Activated naive CD8-positive, alpha-beta T cell treated with anti-CD3 and anti-CD28 coated beads, Interleukin-2, amount 50 U/mL, for 24 hours (primary cell): ENCODE measurements at regions not wholly inside any gene's neighbourhood (a gene's known extent, or its start where the extent isn't known, plus 50 kb on each side); places are given as distances from the start of the nearest gene placed in this dataset.
A peak's percentile ranks its signal among the peaks of the same experiment; 100 is the strongest.

Source experiments
- ATAC-seq: fragments of 150-1000 bp; cut with Tn5 transposase; one replicate; pipeline ENCODE4 v1.10.0; 2021
- DNase-seq: peaks from one replicate; pipeline ENCODE4 v3.0.0; 2021
- H3K27ac Mint-ChIP-seq: one replicate; pipeline ENCODE4 v1.8.0; 2021; ENCODE audit warnings: mild to moderate bottlenecking, mixed read lengths
- H3K27me3 Mint-ChIP-seq: one replicate; pipeline ENCODE4 v1.8.0; 2021; ENCODE audit warnings: mixed read lengths
- H3K36me3 Mint-ChIP-seq: one replicate; pipeline ENCODE4 v1.8.0; 2021; ENCODE audit warnings: low read depth, mixed read lengths
- H3K4me1 Mint-ChIP-seq: one replicate; pipeline ENCODE4 v1.8.0; 2021; ENCODE audit warnings: mixed read lengths
- H3K4me3 Mint-ChIP-seq: one replicate; pipeline ENCODE4 v1.8.0; 2021; ENCODE audit warnings: mild to moderate bottlenecking, moderate library complexity, mixed read lengths
- H3K9me3 Mint-ChIP-seq: one replicate; pipeline ENCODE4 v1.8.0; 2021; ENCODE audit warnings: mixed read lengths

DNA sequence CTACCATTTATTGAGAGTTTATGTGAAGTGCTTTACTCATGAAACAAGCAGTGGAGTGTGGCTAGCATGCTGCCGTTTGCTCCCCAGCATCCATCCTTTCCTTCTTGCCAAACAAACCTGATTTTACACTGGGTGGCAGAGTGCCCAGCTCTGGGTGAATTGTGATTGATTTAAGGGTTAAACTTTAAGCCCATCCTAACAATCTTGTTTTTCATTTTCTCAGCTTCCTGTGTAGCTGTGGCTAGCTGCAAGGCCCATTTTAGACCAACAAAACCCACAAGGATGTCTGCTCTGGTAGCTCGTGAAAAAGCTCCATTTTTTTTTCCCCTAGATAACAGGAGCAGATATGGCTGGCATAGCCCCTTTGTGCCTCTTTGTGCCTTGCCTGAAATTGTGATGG is 77.7 kb upstream of the KCNG1 start:
- Mint-ChIP-seq H3K4me1 (peaks cover 2% of the 10 kb centered on the region), H3K27me3 (peaks cover 23% of the 10 kb centered on the region), H3K4me3 (no peak overlapping the region), H3K36me3 (no peaks in the 10 kb centered on the region), H3K9me3 (no peaks in the 10 kb centered on the region), H3K27ac (no peak overlapping the region)
- no peak for ATAC-seq
- DNase-seq, result no peak

- H3K4me1 Mint-ChIP-seq, result peaks cover 4% of the 10 kb centered on the region
- H3K27me3 Mint-ChIP-seq, result peaks cover 43% of the 10 kb centered on the region
- no peaks in the 10 kb centered on the region for H3K9me3 Mint-ChIP-seq
- no peak for DNase-seq
- no peak overlapping the region for H3K27ac Mint-ChIP-seq
- no peak overlapping the region for H3K4me3 Mint-ChIP-seq
- no peaks in the 10 kb centered on the region for H3K36me3 Mint-ChIP-seq
- no peak for ATAC-seq
Measured at GRCh38 chr20:51098284-51098810, 75.4 kb upstream of the KCNG1 start.

DNA sequence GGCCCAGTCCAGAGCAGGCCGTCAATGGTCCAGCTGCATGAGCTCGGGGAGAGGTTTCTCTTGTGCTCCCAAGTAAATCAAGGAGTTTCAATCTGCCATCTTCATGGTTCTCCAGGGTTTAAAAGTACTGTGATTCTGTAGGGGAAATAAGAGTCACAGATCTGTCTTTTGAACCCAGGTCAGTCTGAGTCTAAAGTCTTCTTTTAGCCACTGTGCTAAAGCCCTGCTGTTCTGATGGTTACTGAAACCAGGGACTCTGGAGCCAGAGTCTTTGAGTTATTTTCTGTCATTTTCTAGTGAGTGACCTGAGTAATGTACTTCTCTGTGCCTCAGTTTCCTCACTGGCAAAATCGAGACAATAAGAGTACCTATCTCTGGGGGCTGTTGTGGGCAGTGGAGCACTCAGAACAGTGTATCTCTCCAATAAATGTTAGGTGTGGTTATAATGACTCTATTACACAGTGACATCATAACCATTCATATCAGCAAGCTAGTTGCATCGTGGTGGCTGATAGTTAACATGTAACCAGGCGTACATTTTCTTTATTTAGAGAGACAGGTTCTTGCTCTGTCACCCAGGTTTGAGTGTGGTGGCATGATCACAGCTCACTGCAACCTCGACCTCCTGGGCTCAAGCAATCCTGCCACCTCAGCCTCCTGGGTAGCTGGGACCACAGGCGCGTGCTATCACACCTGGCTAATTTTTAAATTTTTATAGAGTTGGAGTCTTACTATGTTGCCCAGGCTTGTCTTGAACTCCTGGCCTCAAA is 74.6 kb upstream of the KCNG1 start:
- ATAC-seq (peak; percentile 37), DNase-seq (no peak)
- Mint-ChIP-seq H3K9me3 (no peaks in the 10 kb centered on the region), H3K27ac (no peak overlapping the region), H3K27me3 (peaks cover 44% of the 10 kb centered on the region), H3K36me3 (no peaks in the 10 kb centered on the region), H3K4me1 (peaks cover 11% of the 10 kb centered on the region), H3K4me3 (no peak overlapping the region)

DNA sequence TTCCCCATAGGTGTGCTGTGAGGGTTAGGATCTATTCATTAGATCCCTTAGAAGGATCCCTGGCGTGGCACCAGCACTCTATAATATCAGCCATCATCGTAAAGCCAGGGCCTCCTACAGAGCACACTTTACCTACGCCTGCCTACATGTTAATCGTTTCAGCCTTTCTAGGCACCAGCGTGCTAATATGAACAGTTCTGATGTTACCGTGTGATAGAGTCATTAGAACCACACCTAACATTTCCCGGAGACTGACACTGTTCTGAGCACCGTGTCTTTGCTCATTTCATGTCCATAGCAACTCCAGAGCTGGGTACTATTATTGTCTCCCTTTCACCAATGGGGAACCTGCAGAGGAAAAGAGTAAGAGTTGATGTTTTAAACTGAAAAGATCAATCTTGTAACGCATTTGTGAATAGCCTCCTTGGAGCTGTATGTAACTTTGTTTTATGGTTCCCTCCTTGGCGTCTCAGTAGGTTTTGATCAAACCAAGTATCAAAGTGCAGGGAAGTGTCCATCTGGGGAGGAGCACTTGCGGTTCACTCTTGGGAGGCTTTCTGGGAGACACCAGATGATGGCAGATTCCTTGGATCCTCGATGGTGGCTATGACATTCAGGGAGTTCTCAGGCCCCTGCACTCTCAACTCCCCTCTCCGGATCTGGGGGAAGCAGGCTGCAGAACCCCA is 73.8 kb upstream of the KCNG1 start:
- ATAC-seq (no peak), DNase-seq (no peak)
- Mint-ChIP-seq H3K4me1 (peaks cover 18% of the 10 kb centered on the region), H3K36me3 (no peaks in the 10 kb centered on the region), H3K27me3 (peaks cover 48% of the 10 kb centered on the region), H3K27ac (no peak overlapping the region), H3K9me3 (no peaks in the 10 kb centered on the region), H3K4me3 (no peak overlapping the region)

- H3K4me1 Mint-ChIP-seq, result peaks cover 24% of the 10 kb centered on the region
- DNase-seq (no peak), ATAC-seq (no peak)
- H3K27ac Mint-ChIP-seq, result no peak overlapping the region
- no peak overlapping the region for H3K4me3 Mint-ChIP-seq
- H3K27me3 Mint-ChIP-seq, result peaks cover 54% of the 10 kb centered on the region
- H3K36me3 Mint-ChIP-seq, result no peaks in the 10 kb centered on the region
- H3K9me3 Mint-ChIP-seq, result no peaks in the 10 kb centered on the region
Measured at GRCh38 chr20:51095633-51096521, 73.0 kb upstream of the KCNG1 start.

- DNase-seq (no peak), ATAC-seq (no peak)
- Mint-ChIP-seq H3K4me1 (peaks cover 32% of the 10 kb centered on the region), H3K4me3 (no peak overlapping the region), H3K36me3 (no peaks in the 10 kb centered on the region), H3K27me3 (peaks cover 65% of the 10 kb centered on the region), H3K9me3 (no peaks in the 10 kb centered on the region), H3K27ac (no peak overlapping the region)
Measured at GRCh38 chr20:51094221-51094620, 71.3 kb upstream of the KCNG1 start.

DNA sequence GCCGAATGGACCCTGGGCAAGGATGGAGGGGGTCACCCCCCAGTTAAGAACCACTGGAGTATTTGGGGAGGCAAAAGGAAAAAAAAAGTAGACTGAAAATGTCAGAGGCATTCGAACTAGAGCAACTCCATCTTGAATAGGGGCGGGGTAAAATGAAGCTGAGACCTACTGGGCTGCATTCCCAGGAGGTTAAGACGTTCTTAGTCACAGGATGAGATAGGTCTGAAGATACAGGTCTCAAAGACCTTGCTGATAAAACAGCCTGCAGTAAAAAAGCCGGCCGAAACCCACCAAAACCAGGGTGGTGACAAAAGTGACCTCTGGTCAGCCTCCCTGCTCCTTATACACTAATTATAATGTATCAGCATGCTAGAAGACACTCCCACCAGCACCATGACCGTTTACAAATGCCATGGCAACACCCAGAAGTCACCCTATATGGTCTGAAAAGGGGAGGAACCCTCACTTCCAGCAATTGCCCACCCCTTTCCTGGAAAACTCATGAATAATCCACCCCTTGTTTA is 70.4 kb upstream of the KCNG1 start:
- H3K36me3 Mint-ChIP-seq, result no peaks in the 10 kb centered on the region
- H3K9me3 Mint-ChIP-seq, result no peaks in the 10 kb centered on the region
- no peak for ATAC-seq
- H3K4me1 Mint-ChIP-seq, result peaks cover 30% of the 10 kb centered on the region
- H3K27me3 Mint-ChIP-seq, result peaks cover 66% of the 10 kb centered on the region
- H3K27ac Mint-ChIP-seq, result no peak overlapping the region
- no peak overlapping the region for H3K4me3 Mint-ChIP-seq
- DNase-seq, result no peak

DNA sequence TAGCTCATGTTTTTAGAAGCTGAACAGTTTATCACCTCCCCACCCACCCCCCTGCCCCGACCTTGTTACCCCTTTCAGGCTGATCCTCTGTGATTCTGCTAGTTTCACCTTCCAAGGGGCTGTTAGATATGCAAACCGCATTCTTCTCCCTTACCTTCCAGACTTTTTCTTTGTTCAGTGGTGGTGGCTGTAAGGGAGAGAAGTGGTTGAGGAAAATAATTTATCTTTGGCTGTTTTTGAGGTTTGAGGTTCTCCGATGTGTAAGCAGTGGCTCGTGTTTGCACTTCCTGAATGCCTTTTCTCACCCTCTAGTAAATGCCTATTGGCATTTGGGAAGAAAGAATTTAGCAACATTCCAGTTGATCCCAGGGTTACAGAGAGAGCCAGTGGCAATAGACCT is 69.4 kb upstream of the KCNG1 start:
- Mint-ChIP-seq H3K27me3 (peaks cover 66% of the 10 kb centered on the region), H3K4me1 (peaks cover 30% of the 10 kb centered on the region), H3K36me3 (no peaks in the 10 kb centered on the region), H3K27ac (no peak overlapping the region), H3K9me3 (no peaks in the 10 kb centered on the region), H3K4me3 (peak overlapping the region; percentile 46)
- DNase-seq (no peak), ATAC-seq (peak; percentile 48)

GRCh38 chr20:51091406-51092195 is 68.7 kb upstream of the KCNG1 start:
- Mint-ChIP-seq H3K27me3 (peaks cover 62% of the 10 kb centered on the region), H3K4me1 (peaks cover 30% of the 10 kb centered on the region), H3K9me3 (no peaks in the 10 kb centered on the region), H3K36me3 (no peaks in the 10 kb centered on the region), H3K4me3 (peak overlapping the region; percentile 36), H3K27ac (no peak overlapping the region)
- ATAC-seq (no peak), DNase-seq (no peak)

- DNase-seq (no peak), ATAC-seq (no peak)
- no peaks in the 10 kb centered on the region for H3K36me3 Mint-ChIP-seq
- H3K27ac Mint-ChIP-seq, result no peak overlapping the region
- H3K4me1 Mint-ChIP-seq, result peaks cover 30% of the 10 kb centered on the region
- H3K4me3 Mint-ChIP-seq, result no peak overlapping the region
- H3K27me3 Mint-ChIP-seq, result peaks cover 53% of the 10 kb centered on the region
- no peaks in the 10 kb centered on the region for H3K9me3 Mint-ChIP-seq
Measured at GRCh38 chr20:51089840-51090239, 66.9 kb upstream of the KCNG1 start.

DNA sequence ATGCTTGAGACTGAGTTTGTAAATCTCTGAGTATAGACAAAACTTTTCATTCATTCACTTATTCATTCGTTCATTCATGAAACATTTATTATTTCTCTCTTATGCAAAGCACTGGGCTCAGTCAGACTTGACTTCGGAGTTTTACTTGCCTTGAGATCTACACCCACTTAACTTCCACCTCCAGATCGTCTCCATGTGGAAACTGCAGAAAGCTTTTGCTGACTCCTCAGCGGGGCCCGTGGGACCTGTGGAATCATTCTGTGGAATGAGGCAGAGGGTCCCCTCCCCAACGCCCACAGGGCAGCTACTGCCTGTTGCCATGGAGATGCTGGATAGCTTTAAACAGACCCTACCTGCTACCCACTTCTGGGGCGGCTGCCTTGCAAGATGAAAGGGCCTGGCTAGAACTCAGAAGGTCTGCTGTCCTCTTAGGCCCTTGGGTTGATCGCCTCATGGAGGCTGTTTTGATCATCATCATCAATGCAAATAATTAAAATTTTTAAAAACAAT is 66.4 kb upstream of the KCNG1 start:
- no peaks in the 10 kb centered on the region for H3K9me3 Mint-ChIP-seq
- peaks cover 51% of the 10 kb centered on the region for H3K27me3 Mint-ChIP-seq
- H3K36me3 Mint-ChIP-seq, result no peaks in the 10 kb centered on the region
- H3K4me3 Mint-ChIP-seq, result no peak overlapping the region
- ATAC-seq, result no peak
- H3K4me1 Mint-ChIP-seq, result peaks cover 32% of the 10 kb centered on the region
- no peak overlapping the region for H3K27ac Mint-ChIP-seq
- DNase-seq, result no peak

DNA sequence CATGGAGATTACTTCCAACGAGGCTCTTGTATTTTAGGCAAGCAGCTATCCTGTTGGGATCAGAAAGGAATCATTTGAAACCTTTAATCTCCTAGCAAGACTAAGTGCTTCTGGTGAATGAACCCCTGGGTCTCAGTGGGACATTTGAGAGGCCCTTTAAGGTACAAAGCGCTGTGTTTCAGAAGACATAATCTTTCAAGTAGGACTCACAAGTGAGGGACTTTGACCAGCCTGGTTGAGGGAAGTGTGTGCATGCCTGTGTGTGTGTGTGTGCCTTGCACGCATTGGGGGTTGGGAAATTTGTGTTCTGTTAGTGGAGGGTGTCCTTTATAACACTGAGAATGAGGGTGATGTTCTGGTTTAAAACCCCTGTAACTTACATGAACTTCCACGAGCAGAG is 64.4 kb upstream of the KCNG1 start:
- Mint-ChIP-seq H3K27ac (no peak overlapping the region), H3K36me3 (no peaks in the 10 kb centered on the region), H3K9me3 (no peaks in the 10 kb centered on the region), H3K4me3 (no peak overlapping the region), H3K4me1 (peaks cover 21% of the 10 kb centered on the region), H3K27me3 (peaks cover 55% of the 10 kb centered on the region)
- ATAC-seq, result no peak
- no peak for DNase-seq

GRCh38 chr20:51085769-51086168 is 62.9 kb upstream of the KCNG1 start:
- DNase-seq (no peak), ATAC-seq (no peak)
- no peak overlapping the region for H3K27ac Mint-ChIP-seq
- no peaks in the 10 kb centered on the region for H3K36me3 Mint-ChIP-seq
- peaks cover 9% of the 10 kb centered on the region for H3K4me1 Mint-ChIP-seq
- H3K9me3 Mint-ChIP-seq, result no peaks in the 10 kb centered on the region
- no peak overlapping the region for H3K4me3 Mint-ChIP-seq
- peaks cover 47% of the 10 kb centered on the region for H3K27me3 Mint-ChIP-seq
